ENCODE measurements at regions not wholly inside any gene's neighbourhood (a gene's known extent, or its start where the extent isn't known, plus 50 kb on each side); places are given as distances from the start of the nearest gene placed in this dataset.

GRCh38 chr6:87939776-87940175 is 107.9 kb upstream of the SPACA1 start:
- in situ Hi-C loops (cut with HindIII; ENCODE audit: low sequenced_read_pairs) = loop anchor here (25.0 kb wide), 1 partner anchor 923 kb away; no protein-coding TSS in a partner anchor

GRCh38 chr6:87938287-87938686 is 109.4 kb upstream of the SPACA1 start:
- in situ Hi-C loops (cut with HindIII; ENCODE audit: low sequenced_read_pairs) = loop anchor here (25.0 kb wide), 1 partner anchor 924 kb away; no protein-coding TSS in a partner anchor

GRCh38 chr6:87936065-87936464 is 111.6 kb upstream of the SPACA1 start:
- in situ Hi-C loops (cut with HindIII; ENCODE audit: low sequenced_read_pairs) = loop anchor here (25.0 kb wide), 1 partner anchor 926 kb away; no protein-coding TSS in a partner anchor

- in situ Hi-C loops (cut with HindIII; ENCODE audit: low sequenced_read_pairs) = loop anchor here (25.0 kb wide), 1 partner anchor 927 kb away; no protein-coding TSS in a partner anchor
Observed at GRCh38 chr6:87935196-87935595, 112.4 kb upstream of the SPACA1 start.

- in situ Hi-C loops (cut with HindIII; ENCODE audit: low sequenced_read_pairs) = loop anchor here (25.0 kb wide), 1 partner anchor 930 kb away; no protein-coding TSS in a partner anchor
Observed at GRCh38 chr6:87932361-87932760, 115.3 kb upstream of the SPACA1 start.

GRCh38 chr6:87929843-87930288 is 117.8 kb upstream of the SPACA1 start:
- in situ Hi-C loops (cut with HindIII; ENCODE audit: low sequenced_read_pairs) = loop anchor here (25.0 kb wide), 1 partner anchor 932 kb away; no protein-coding TSS in a partner anchor

- in situ Hi-C loops (cut with HindIII; ENCODE audit: low sequenced_read_pairs) = loop anchor here (25.0 kb wide), 1 partner anchor 936 kb away; no protein-coding TSS in a partner anchor
Observed at GRCh38 chr6:87926687-87927086, 121.0 kb upstream of the SPACA1 start.

GRCh38 chr6:87926072-87926471 is 121.6 kb upstream of the SPACA1 start:
- in situ Hi-C loops (cut with HindIII; ENCODE audit: low sequenced_read_pairs) = loop anchor here (25.0 kb wide), 1 partner anchor 936 kb away; no protein-coding TSS in a partner anchor

GRCh38 chr6:87925373-87926060 is 122.1 kb upstream of the SPACA1 start:
- in situ Hi-C loops (cut with HindIII; ENCODE audit: low sequenced_read_pairs) = loop anchor here (25.0 kb wide), 1 partner anchor 937 kb away; no protein-coding TSS in a partner anchor

- in situ Hi-C loops (cut with HindIII; ENCODE audit: low sequenced_read_pairs) = no loop called here
Observed at GRCh38 chr6:87923389-87924050, 124.1 kb upstream of the SPACA1 start.

GRCh38 chr6:87922947-87923330 is 124.7 kb upstream of the SPACA1 start:
- in situ Hi-C loops (cut with HindIII; ENCODE audit: low sequenced_read_pairs) = no loop called here

GRCh38 chr6:87922196-87922946 is 125.3 kb upstream of the SPACA1 start:
- in situ Hi-C loops (cut with HindIII; ENCODE audit: low sequenced_read_pairs) = no loop called here

- in situ Hi-C loops (cut with HindIII; ENCODE audit: low sequenced_read_pairs) = no loop called here
Observed at GRCh38 chr6:87921034-87921433, 126.6 kb upstream of the SPACA1 start.

GRCh38 chr6:87920245-87920644 is 127.4 kb upstream of the SPACA1 start:
- in situ Hi-C loops (cut with HindIII; ENCODE audit: low sequenced_read_pairs) = no loop called here

- in situ Hi-C loops (cut with HindIII; ENCODE audit: low sequenced_read_pairs) = no loop called here
Observed at GRCh38 chr6:87919416-87919815, 128.2 kb upstream of the SPACA1 start.

GRCh38 chr6:87919001-87919400 is 128.6 kb upstream of the SPACA1 start:
- in situ Hi-C loops (cut with HindIII; ENCODE audit: low sequenced_read_pairs) = no loop called here

GRCh38 chr6:87918461-87918941 is 129.1 kb upstream of the SPACA1 start:
- in situ Hi-C loops (cut with HindIII; ENCODE audit: low sequenced_read_pairs) = no loop called here

GRCh38 chr6:87917886-87918285 is 129.8 kb upstream of the SPACA1 start:
- in situ Hi-C loops (cut with HindIII; ENCODE audit: low sequenced_read_pairs) = no loop called here

GRCh38 chr6:87916446-87916845 is 131.2 kb upstream of the SPACA1 start:
- in situ Hi-C loops (cut with HindIII; ENCODE audit: low sequenced_read_pairs) = no loop called here

- in situ Hi-C loops (cut with HindIII; ENCODE audit: low sequenced_read_pairs) = no loop called here
Observed at GRCh38 chr6:87914637-87915395, 132.8 kb upstream of the SPACA1 start.
